K562 (cell line): ENCODE measurements at regions not wholly inside any gene's neighbourhood (a gene's known extent, or its start where the extent isn't known, plus 50 kb on each side); places are given as distances from the start of the nearest gene placed in this dataset.

Experiments used
- ATAC-seq: fragments of 200-7000 bp; cut with Tn5 transposase; 3 replicates; pipeline ENCODE4 v1.9.1; 2020; ENCODE audit warnings: moderate library complexity
- BruUV-seq: library from RNA; stranded (reverse); fragments of 400-500 nt; replicated peaks from 2 replicates; lab custom pipeline; 2021; lab: Mats Ljungman, UMichigan
- CTCF ChIA-PET: fragments of 300-600 bp; formaldehyde crosslinking; extraction: SDS; loops from one replicate; lab custom pipeline; 2021; ENCODE audit warnings: low intra/inter-chr PET ratio; lab: Yijun Ruan, JAX
- POLR2A ChIA-PET: fragments of 300-600, 350-650 bp; sonication (Branson Sonifier 250); formaldehyde crosslinking; extraction: SDS; loops from one replicate; lab custom pipeline; 2021; ENCODE audit warnings: antibody characterized with exemption, inconsistent platforms; lab: Yijun Ruan, JAX
- DNase-seq, 4 experiments: peaks; one replicate each; pipeline versions ENCODE4 v3.0.0 to v3.0.0-alpha.2; 2011 to 2018; ENCODE audit warnings: low spot score in 3 of 4, mixed read lengths in 3 of 4; ENCODE audit errors: extremely low read depth in 1 of 4
- FAIRE-seq: peaks from 2 replicates; lab custom pipeline; 2011; peaks lifted over from hg19 to GRCh38; lab: Jason Lieb, UNC
- H2AFZ ChIP-seq: 2 replicates; pipeline ENCODE4 v1.6.0; 2011; ENCODE audit warnings: low read depth, low read length, control low read depth, inconsistent platforms
- H3K27ac ChIP-seq: fragments of 200-600 bp; 3 replicates; pipeline ENCODE4 v1.8.0; 2011; ENCODE audit warnings: low read depth, mild to moderate bottlenecking, control low read depth, inconsistent platforms, low read length, moderate library complexity, mixed read lengths; ENCODE audit errors: extremely low read depth
- H3K27me3 ChIP-seq, 2 experiments: fragments of 300-600 bp in 1 of 2; 2 replicates in 1 of 2; 3 replicates in 1 of 2; pipeline versions ENCODE4 v1.6.0 to v1.8.0; 2011; ENCODE audit warnings: inconsistent platforms in 2 of 2, low read length in 2 of 2, mild to moderate bottlenecking in 1 of 2, mixed read lengths in 1 of 2, moderate library complexity in 1 of 2; ENCODE audit not compliant: control insufficient read depth in 2 of 2, insufficient read depth in 2 of 2
- H3K36me3 ChIP-seq: fragments of 300-600 bp; 3 replicates; pipeline ENCODE4 v1.8.0; 2011; ENCODE audit warnings: mild to moderate bottlenecking, low read length, inconsistent platforms; ENCODE audit not compliant: control insufficient read depth, insufficient read depth
- H3K4me1 ChIP-seq, 2 experiments: fragments of 200-600 bp in 1 of 2; replicated peaks in 1 of 2; 2 replicates in 1 of 2; 3 replicates in 1 of 2; pipeline versions ENCODE4 v1.5.1 to v1.8.0; 2011; ENCODE audit warnings: inconsistent platforms in 2 of 2, low read length in 2 of 2, mild to moderate bottlenecking in 1 of 2, mixed read lengths in 1 of 2, moderate library complexity in 1 of 2; ENCODE audit not compliant: control insufficient read depth in 2 of 2, insufficient read depth in 2 of 2
- H3K4me2 ChIP-seq: 2 replicates; pipeline ENCODE4 v1.6.1; 2011; ENCODE audit warnings: low read length, control low read depth, inconsistent platforms, mixed read lengths; ENCODE audit not compliant: insufficient read depth
- H3K4me3 ChIP-seq: fragments of 200-600 bp; sonication (generic), shearing (Covaris generic); 2 replicates; pipeline ENCODE4 v1.5.1; 2016; ENCODE audit warnings: control low read depth, inconsistent platforms
- H3K79me2 ChIP-seq: fragments of 200-600 bp; 3 replicates; pipeline ENCODE4 v1.8.0; 2011; ENCODE audit warnings: low read length, inconsistent platforms; ENCODE audit not compliant: control insufficient read depth, insufficient read depth
- H3K9ac ChIP-seq, 2 experiments: 2 replicates each; pipeline versions ENCODE4 v1.6.0 to v1.6.1; 2011; ENCODE audit warnings: low read depth in 2 of 2, low read length in 2 of 2, control low read depth in 1 of 2, inconsistent platforms in 1 of 2, mild to moderate bottlenecking in 1 of 2, mixed read lengths in 1 of 2; ENCODE audit not compliant: insufficient read depth in 1 of 2
- H3K9me1 ChIP-seq: one replicate; pipeline ENCODE4 v1.6.0; 2011; ENCODE audit warnings: inconsistent platforms, mild to moderate bottlenecking, low read length, moderate library complexity; ENCODE audit not compliant: control insufficient read depth, insufficient read depth
- H3K9me3 ChIP-seq: replicated peaks from 2 replicates; pipeline ENCODE4 v1.5.1; 2011; ENCODE audit warnings: low read depth, low read length, inconsistent platforms; ENCODE audit not compliant: control insufficient read depth, insufficient read depth
- H4K20me1 ChIP-seq: replicated peaks from 2 replicates; pipeline ENCODE4 v1.6.1; 2011; ENCODE audit warnings: low read length, inconsistent platforms, mixed read lengths; ENCODE audit not compliant: control insufficient read depth, insufficient read depth
- ADNP ChIP-seq: fragments of 200-800 bp; sonication (Bioruptor generic); IDR thresholded peaks from 2 replicates; pipeline ENCODE4 v1.6.1; 2016; ENCODE audit warnings: missing genetic modification characterization, missing compliant biosample characterization
- BCL6 ChIP-seq: fragments of 250-450 bp; sonication (Bioruptor Pico); IDR thresholded peaks from 2 replicates; pipeline ENCODE4 v1.4.0; 2020
- CGGBP1 ChIP-seq: fragments of 250-450 bp; sonication (Bioruptor Pico); IDR thresholded peaks from 2 replicates; pipeline ENCODE4 v1.9.0; 2021; ENCODE audit warnings: mild to moderate bottlenecking
- FIP1L1 ChIP-seq: fragments of 200-400 bp; formaldehyde crosslinking; IDR thresholded peaks from 2 replicates; pipeline ENCODE4 v1.6.1; 2018; ENCODE audit warnings: mild to moderate bottlenecking, low read depth, low read length; ENCODE audit not compliant: poor library complexity, severe bottlenecking
- FOXK1 ChIP-seq: sonication (generic); formaldehyde crosslinking; IDR thresholded peaks from 2 replicates; pipeline ENCODE4 v1.8.0; 2022; ENCODE audit warnings: missing genetic modification reagents, mild to moderate bottlenecking, borderline replicate concordance
- GABPA ChIP-seq: fragments of 200-800 bp; sonication (Bioruptor generic); conservative IDR thresholded peaks from 2 replicates; pipeline ENCODE4 v1.6.1; 2016; ENCODE audit warnings: low read depth, missing genetic modification characterization, missing compliant biosample characterization
- GTF2F1 ChIP-seq: IDR thresholded peaks from 2 replicates; pipeline ENCODE4 v1.6.1; 2011; ENCODE audit warnings: low read depth, low read length, improper control_type of control experiment
- HLTF ChIP-seq: fragments of 450-650 bp; IDR thresholded peaks from 2 replicates; pipeline ENCODE4 v1.6.1; 2016
- MYNN ChIP-seq, 2 experiments: sonication (generic); formaldehyde crosslinking in 1 of 2; IDR thresholded peaks; 2 replicates each; pipeline versions ENCODE4 v1.5.0 to v1.6.1; 2016 to 2020; ENCODE audit warnings: antibody characterized with exemption in 1 of 2, missing genetic modification reagents in 1 of 2
- NFXL1 ChIP-seq: fragments of 450-650 bp; formaldehyde crosslinking; IDR thresholded peaks from 2 replicates; pipeline ENCODE4 v1.4.0; 2021; ENCODE audit warnings: mild to moderate bottlenecking
- PHF20 ChIP-seq: fragments of 450-650 bp; IDR thresholded peaks from 2 replicates; pipeline ENCODE4 v1.6.1; 2018; ENCODE audit not compliant: partially characterized antibody
- PRMT5 ChIP-seq: sonication (generic); formaldehyde crosslinking; IDR thresholded peaks from 2 replicates; pipeline ENCODE4 v1.5.0; 2020; ENCODE audit warnings: missing genetic modification reagents
- RREB1 ChIP-seq: fragments of 250-450 bp; sonication (Bioruptor Pico); IDR thresholded peaks from 2 replicates; pipeline ENCODE4 v1.4.0; 2020
- SOX6 ChIP-seq: fragments of 450-650 bp; IDR thresholded peaks from 2 replicates; pipeline ENCODE4 v1.6.1; 2014; ENCODE audit warnings: mild to moderate bottlenecking
- SP2 ChIP-seq: IDR thresholded peaks from 2 replicates; pipeline ENCODE4 v1.6.1; 2011; ENCODE audit warnings: mild to moderate bottlenecking, low read depth, low read length, moderate library complexity; ENCODE audit not compliant: poor library complexity, severe bottlenecking; ENCODE audit errors: extremely low read depth
- TAF1 ChIP-seq: IDR thresholded peaks from 2 replicates; pipeline ENCODE4 v1.6.1; 2011; ENCODE audit warnings: mild to moderate bottlenecking, low read length, moderate library complexity; ENCODE audit not compliant: insufficient read depth, control insufficient read depth, severe bottlenecking; ENCODE audit errors: extremely low read depth
- TAF15 ChIP-seq: fragments of 200-400 bp; formaldehyde crosslinking; IDR thresholded peaks from 2 replicates; pipeline ENCODE4 v1.6.1; 2017; ENCODE audit warnings: mild to moderate bottlenecking, low read depth, low read length, moderate library complexity
- WGBS: fragments of 100-300 bp; shearing (Covaris generic); methylation state at CpG from one replicate; pipeline ENCODE4 v1.1.6; 2016; ENCODE audit warnings: low coverage, mixed read lengths; ENCODE audit not compliant: insufficient coverage; ENCODE audit errors: missing lambda C conversion rate; 5-methylcytosine and 5-hydroxymethylcytosine counted together
- in situ Hi-C: fragments of 300-500 bp; cut with MboI; formaldehyde crosslinking; loops from 4 replicates; pipeline ENCODE4 v1.15.0; 2018; ENCODE audit warnings: inconsistent platforms, mixed read lengths
- intact Hi-C: fragments of 100-400 bp; cut with micrococcal nuclease; formaldehyde crosslinking; loops from 2 replicates; pipeline ENCODE4 v1.14.2; 2022

GRCh38 chr6:25088513-25088912 lies 152.8 kb upstream of the RIPOR2 start:
- no peak for FAIRE-seq

More at GRCh38 chr6:25088513-25088912, 152.8 kb upstream of the RIPOR2 start:
- ATAC-seq (no peak), DNase-seq (no peak)
- no peaks in the 10 kb centered on the region for H3K4me1 ChIP-seq
- CTCF ChIA-PET, result no interaction called here
- 1% methylated on average over 5 of the region's 5 CpGs for WGBS
- no peak overlapping the region for H2AFZ ChIP-seq
- H3K36me3 ChIP-seq, result no peaks in the 10 kb centered on the region
- no peak overlapping the region for H3K4me2 ChIP-seq
- TF ChIP-seq MYNN (IDR thresholded peaks at IDR 0.05), result no peak
- no peak for TF ChIP-seq MYNN (CRISPR knock-in tag; IDR thresholded peaks at IDR 0.05)
- TF ChIP-seq NFXL1 (CRISPR knock-in tag), result no peak
- TF ChIP-seq HLTF, result no peak
- TF ChIP-seq TAF15, result no peak
- no peak for TF ChIP-seq FOXK1 (CRISPR knock-in tag)
- no peak for TF ChIP-seq SP2
- no peak for TF ChIP-seq GTF2F1
- no peak for TF ChIP-seq PHF20
- TF ChIP-seq RREB1 (CRISPR knock-in tag), result no peak
- no peak for TF ChIP-seq FIP1L1
- no peak for TF ChIP-seq GABPA (tag)
- TF ChIP-seq BCL6 (CRISPR knock-in tag), result no peak
- no peak for TF ChIP-seq TAF1
- no peak for TF ChIP-seq CGGBP1 (CRISPR knock-in tag)
- TF ChIP-seq ADNP, result no peak
- TF ChIP-seq PRMT5 (CRISPR knock-in tag), result no peak
- no peak for TF ChIP-seq SOX6
- TF ChIP-seq, all 486 proteins: peak for 0
- no peak overlapping the region for H3K4me3 ChIP-seq
- H4K20me1 ChIP-seq, result no peaks in the 10 kb centered on the region
- no peaks in the 10 kb centered on the region for H3K9me1 ChIP-seq
- H3K79me2 ChIP-seq, result no peaks in the 10 kb centered on the region
- H3K9me3 ChIP-seq, result no peaks in the 10 kb centered on the region
- H3K27me3 ChIP-seq, result peaks cover 4 to 19% of the 10 kb centered on the region in 2 experiments; a peak in 4 of 5 replicates
- no peak overlapping the region for H3K27ac ChIP-seq
- H3K9ac ChIP-seq, result no peak overlapping the region
- in situ Hi-C loops (no loop called here), intact Hi-C loops (loop anchor here (10.0 kb wide), 1 partner anchor 516 kb away; no protein-coding TSS in a partner anchor)
- POLR2A ChIA-PET, result interaction anchor here (0.7 to 0.9 kb wide), 2 partner anchors 17 to 314 kb away, joined by 3 read pairs; no protein-coding TSS in a partner anchor
- no TSS peak for BruUV-seq
